NCI-H774 (cell line): ENCODE measurements at regions not wholly inside any gene's neighbourhood (a gene's known extent, or its start where the extent isn't known, plus 50 kb on each side); places are given as distances from the start of the nearest gene placed in this dataset.

Experiments used
- DNase-seq: peaks from one replicate; lab custom pipeline; 2025; lab: John Stamatoyannopoulos, UW

- DNase-seq: no peak
Observed at GRCh38 chr14:42378880-42379279, 772.2 kb downstream of the LRFN5 start.

- DNase-seq: no peak
Observed at GRCh38 chr14:42378274-42378673, 771.6 kb downstream of the LRFN5 start.

- no peak for DNase-seq
Observed at GRCh38 chr14:42374332-42374731, 767.7 kb downstream of the LRFN5 start.

GRCh38 chr14:42370056-42370455 lies 763.4 kb downstream of the LRFN5 start:
- no peak for DNase-seq

GRCh38 chr14:42368234-42368633 lies 761.6 kb downstream of the LRFN5 start:
- no peak for DNase-seq

- DNase-seq: no peak
Observed at GRCh38 chr14:42353315-42353714, 746.6 kb downstream of the LRFN5 start.

GRCh38 chr14:42335918-42336317 lies 729.2 kb downstream of the LRFN5 start:
- DNase-seq: no peak

- no peak for DNase-seq
Observed at GRCh38 chr14:42334931-42335330, 728.3 kb downstream of the LRFN5 start.

- DNase-seq: no peak
Observed at GRCh38 chr14:42323426-42323825, 716.8 kb downstream of the LRFN5 start.

- no peak for DNase-seq
Observed at GRCh38 chr14:42322531-42323284, 716.0 kb downstream of the LRFN5 start.

- DNase-seq: no peak
Observed at GRCh38 chr14:42319996-42320395, 713.3 kb downstream of the LRFN5 start.

- no peak for DNase-seq
Observed at GRCh38 chr14:42316693-42317092, 710.0 kb downstream of the LRFN5 start.

GRCh38 chr14:42311876-42312275 lies 705.2 kb downstream of the LRFN5 start:
- DNase-seq: no peak

- no peak for DNase-seq
Observed at GRCh38 chr14:42307239-42307825, 700.7 kb downstream of the LRFN5 start.

- no peak for DNase-seq
Observed at GRCh38 chr14:42299692-42300091, 693.0 kb downstream of the LRFN5 start.

GRCh38 chr14:42293180-42293579 lies 686.5 kb downstream of the LRFN5 start:
- DNase-seq: no peak

- no peak for DNase-seq
Observed at GRCh38 chr14:42277840-42278239, 671.2 kb downstream of the LRFN5 start.

- no peak for DNase-seq
Observed at GRCh38 chr14:42269234-42269633, 662.6 kb downstream of the LRFN5 start.

- DNase-seq: no peak
Observed at GRCh38 chr14:42248131-42248530, 641.5 kb downstream of the LRFN5 start.

- no peak for DNase-seq
Observed at GRCh38 chr14:42241101-42241500, 634.4 kb downstream of the LRFN5 start.

GRCh38 chr14:42229976-42230375 lies 623.3 kb downstream of the LRFN5 start:
- no peak for DNase-seq

- no peak for DNase-seq
Observed at GRCh38 chr14:42229294-42229693, 622.6 kb downstream of the LRFN5 start.

GRCh38 chr14:42228611-42229010 lies 621.9 kb downstream of the LRFN5 start:
- no peak for DNase-seq
